ENCODE measurements at regions not wholly inside any gene's neighbourhood (a gene's known extent, or its start where the extent isn't known, plus 50 kb on each side); places are given as distances from the start of the nearest gene placed in this dataset.

GRCh38 chr7:131154380-131154779, 173.3 kb upstream of the MKLN1 start:
- TF ChIP-seq CTCF (IDR thresholded peaks at IDR 0.05) (no peak), POLR2AphosphoS5 (IDR thresholded peaks at IDR 0.05) (no peak), POLR2A (IDR thresholded peaks at IDR 0.05) (no peak)
